ENCODE measurements at regions not wholly inside any gene's neighbourhood (a gene's known extent, or its start where the extent isn't known, plus 50 kb on each side); places are given as distances from the start of the nearest gene placed in this dataset.
"Not testable (repeated sequence)": the region's sequence is repeated elsewhere in the genome, so short reads cannot be mapped to it uniquely, and the experiment has no call there.

GRCh38 chr21:13843081-13843480 is 233.5 kb downstream of the POTED start:
- not testable (repeated sequence) for H3K27me3 Mint-ChIP-seq (ENCODE audit: low read depth); H3K9me3 Mint-ChIP-seq; ATAC-seq; H3K36me3 Mint-ChIP-seq (ENCODE audit: insufficient read depth); H3K4me1 Mint-ChIP-seq (ENCODE audit: low read depth); DNase-seq; H3K4me3 Mint-ChIP-seq

- not testable (repeated sequence) for DNase-seq; H3K4me1 Mint-ChIP-seq (ENCODE audit: low read depth); ATAC-seq; H3K4me3 Mint-ChIP-seq; H3K36me3 Mint-ChIP-seq (ENCODE audit: insufficient read depth); H3K27me3 Mint-ChIP-seq (ENCODE audit: low read depth); H3K9me3 Mint-ChIP-seq
These were observed 218.1 kb downstream of the POTED start for GRCh38 chr21:13827666-13828065.

DNA sequence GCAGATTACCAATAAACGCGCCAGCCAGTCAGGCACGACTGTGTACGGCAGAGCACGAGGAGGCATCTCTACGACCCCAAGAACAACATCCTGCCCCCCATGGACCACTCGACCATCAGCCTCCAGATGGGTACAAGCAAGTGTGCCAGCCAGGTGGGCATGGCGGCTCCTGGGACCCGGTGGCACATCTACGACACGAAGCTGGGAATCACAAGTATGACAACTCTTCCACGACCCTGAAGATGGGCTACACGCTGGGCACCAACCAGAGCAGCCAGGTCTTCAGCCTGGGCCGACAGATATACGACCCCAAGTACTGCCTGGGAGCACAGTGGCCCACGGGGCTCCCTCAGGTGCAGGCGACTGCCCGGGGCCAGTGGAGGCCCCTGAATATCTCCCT is 217.6 kb downstream of the POTED start:
- Mint-ChIP-seq H3K27me3 (ENCODE audit: low read depth) (no peaks in the 10 kb centered on the region), H3K9me3 (no peaks in the 10 kb centered on the region)
- no peak for ATAC-seq

DNA sequence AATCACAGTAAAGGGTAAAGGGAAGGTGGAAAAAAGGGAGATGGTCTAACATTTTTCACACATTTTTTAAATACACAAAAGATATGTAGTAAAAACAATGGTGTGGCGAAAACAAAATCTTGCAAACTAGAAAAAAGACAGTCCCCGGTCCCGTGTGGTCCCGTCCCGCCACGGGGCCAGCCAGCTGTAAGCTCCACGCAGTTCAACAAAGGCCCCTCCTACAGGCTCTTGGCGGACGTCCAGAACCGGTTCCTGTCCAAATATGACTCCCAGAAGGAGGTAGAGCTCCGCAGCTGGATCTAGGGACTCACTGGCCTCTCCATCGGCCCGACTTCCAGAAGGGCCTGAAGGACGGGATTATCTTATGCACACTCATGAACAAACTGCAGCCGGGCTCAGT is 216.9 kb downstream of the POTED start:
- H3K4me3 Mint-ChIP-seq; DNase-seq; ATAC-seq; H3K4me1 Mint-ChIP-seq (ENCODE audit: low read depth); H3K9me3 Mint-ChIP-seq; H3K27me3 Mint-ChIP-seq (ENCODE audit: low read depth); H3K36me3 Mint-ChIP-seq (ENCODE audit: insufficient read depth): not testable (repeated sequence)

More for the DNA sequence above, 217.6 kb downstream of the POTED start:
- no peak for DNase-seq
- Mint-ChIP-seq H3K4me3 (no peak overlapping the region), H3K36me3 (ENCODE audit: insufficient read depth) (no peaks in the 10 kb centered on the region), H3K4me1 (ENCODE audit: low read depth) (no peaks in the 10 kb centered on the region)

- not testable (repeated sequence) for DNase-seq; ATAC-seq; H3K36me3 Mint-ChIP-seq (ENCODE audit: insufficient read depth); H3K27me3 Mint-ChIP-seq (ENCODE audit: low read depth); H3K4me1 Mint-ChIP-seq (ENCODE audit: low read depth); H3K4me3 Mint-ChIP-seq; H3K9me3 Mint-ChIP-seq
These were observed 215.7 kb downstream of the POTED start for GRCh38 chr21:13825218-13825778.

DNA sequence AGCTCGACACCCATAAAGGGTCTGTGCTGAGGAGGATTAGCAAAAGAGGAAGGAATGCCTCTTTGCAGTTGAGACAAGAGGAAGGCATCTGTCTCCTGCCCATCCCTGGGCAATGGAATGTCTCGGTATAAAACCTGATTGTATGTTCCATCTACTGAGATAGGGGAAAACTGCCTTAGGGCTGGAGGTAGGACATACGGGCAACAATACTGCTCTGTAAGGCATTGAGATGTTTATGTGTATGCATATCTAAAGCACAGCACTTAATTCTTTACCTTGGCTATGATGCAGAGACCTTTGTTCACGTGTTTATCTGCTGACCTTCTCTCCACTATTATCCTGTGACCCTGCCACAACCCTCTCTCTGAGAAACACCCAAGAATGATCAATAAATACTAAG is 210.7 kb downstream of the POTED start:
- H3K27me3 Mint-ChIP-seq (ENCODE audit: low read depth); H3K4me1 Mint-ChIP-seq (ENCODE audit: low read depth); DNase-seq; H3K36me3 Mint-ChIP-seq (ENCODE audit: insufficient read depth); H3K9me3 Mint-ChIP-seq; ATAC-seq; H3K4me3 Mint-ChIP-seq: not testable (repeated sequence)

DNA sequence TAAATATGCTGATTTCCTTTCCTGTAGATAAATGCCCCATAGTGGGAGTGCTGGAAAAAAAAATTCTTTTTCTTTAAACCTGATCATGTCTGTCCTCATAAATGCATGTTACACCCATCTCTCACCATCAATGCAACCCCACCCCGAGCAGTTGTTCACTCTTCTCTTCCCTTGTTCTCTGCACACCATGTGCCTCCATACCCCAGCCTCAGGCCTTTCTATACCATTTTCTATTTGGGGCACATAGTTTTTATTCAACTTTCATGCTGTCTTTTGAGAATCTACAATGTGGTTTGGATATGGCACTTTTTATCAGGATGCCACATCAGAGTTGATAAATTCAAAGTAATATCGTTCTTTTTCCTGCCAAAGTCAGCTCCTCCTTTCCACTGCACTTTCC is 202.6 kb downstream of the POTED start:
- not testable (repeated sequence) for H3K9me3 Mint-ChIP-seq; DNase-seq; ATAC-seq; H3K4me1 Mint-ChIP-seq (ENCODE audit: low read depth); H3K4me3 Mint-ChIP-seq; H3K27me3 Mint-ChIP-seq (ENCODE audit: low read depth); H3K36me3 Mint-ChIP-seq (ENCODE audit: insufficient read depth)

DNA sequence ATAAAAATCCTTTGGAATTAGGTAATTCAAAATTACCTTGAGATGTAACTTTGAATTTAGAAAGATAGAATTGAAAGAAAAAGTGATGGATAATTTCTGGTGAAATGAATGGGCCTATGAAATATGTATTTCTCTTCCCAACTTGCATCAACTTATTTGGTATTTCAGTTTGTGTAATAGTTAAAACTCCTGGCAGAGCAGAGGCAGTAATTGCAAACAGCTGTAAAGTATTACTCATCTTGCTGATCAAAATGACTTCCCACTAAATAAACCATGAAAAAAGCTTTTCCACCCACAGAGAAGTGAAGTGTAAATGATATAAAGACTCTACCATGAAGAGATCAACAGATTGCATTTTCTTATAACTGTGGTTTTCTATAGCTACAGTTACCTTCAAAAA is 201.0 kb downstream of the POTED start:
- H3K4me1 Mint-ChIP-seq (ENCODE audit: low read depth); ATAC-seq; H3K9me3 Mint-ChIP-seq; DNase-seq; H3K4me3 Mint-ChIP-seq; H3K36me3 Mint-ChIP-seq (ENCODE audit: insufficient read depth); H3K27me3 Mint-ChIP-seq (ENCODE audit: low read depth): not testable (repeated sequence)

DNA sequence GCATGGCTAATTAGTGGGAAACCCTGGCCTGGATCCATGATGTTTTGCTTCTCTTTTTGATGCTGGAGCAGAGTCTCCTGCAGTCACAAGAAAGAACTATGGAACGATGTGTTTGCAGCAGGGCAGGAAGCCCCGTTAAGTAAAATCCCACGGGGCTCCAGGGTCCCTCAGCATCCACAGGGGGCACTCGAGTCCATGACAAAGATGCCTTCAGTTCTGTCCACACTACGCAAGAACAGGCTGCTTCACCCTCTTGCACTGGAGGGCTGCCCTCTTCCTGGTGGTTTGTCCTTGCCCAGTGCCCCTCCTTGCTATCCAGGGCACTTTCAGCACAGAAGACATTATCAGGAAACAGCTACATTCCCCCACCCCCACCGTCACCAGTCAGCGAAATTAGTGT is 196.9 kb downstream of the POTED start:
- not testable (repeated sequence) for DNase-seq; H3K27me3 Mint-ChIP-seq (ENCODE audit: low read depth); H3K9me3 Mint-ChIP-seq; ATAC-seq; H3K4me3 Mint-ChIP-seq; H3K4me1 Mint-ChIP-seq (ENCODE audit: low read depth); H3K36me3 Mint-ChIP-seq (ENCODE audit: insufficient read depth)

- DNase-seq; H3K27me3 Mint-ChIP-seq (ENCODE audit: low read depth); H3K4me1 Mint-ChIP-seq (ENCODE audit: low read depth); ATAC-seq; H3K36me3 Mint-ChIP-seq (ENCODE audit: insufficient read depth); H3K9me3 Mint-ChIP-seq; H3K4me3 Mint-ChIP-seq: not testable (repeated sequence)
These were observed 193.2 kb downstream of the POTED start for GRCh38 chr21:13802757-13803156.

Measured in activated T-cell treated with anti-CD3 and anti-CD28 coated beads, Interleukin-2, amount 50 U/mL, for 4 hours (primary cell).